Iris pigment epithelial cell (primary cell): ENCODE measurements at regions not wholly inside any gene's neighbourhood (a gene's known extent, or its start where the extent isn't known, plus 50 kb on each side); places are given as distances from the start of the nearest gene placed in this dataset.

Experiments used
- DNase-seq: peaks from one replicate; pipeline ENCODE4 v3.0.0-alpha.2; 2011; ENCODE audit warnings: low read depth

DNA sequence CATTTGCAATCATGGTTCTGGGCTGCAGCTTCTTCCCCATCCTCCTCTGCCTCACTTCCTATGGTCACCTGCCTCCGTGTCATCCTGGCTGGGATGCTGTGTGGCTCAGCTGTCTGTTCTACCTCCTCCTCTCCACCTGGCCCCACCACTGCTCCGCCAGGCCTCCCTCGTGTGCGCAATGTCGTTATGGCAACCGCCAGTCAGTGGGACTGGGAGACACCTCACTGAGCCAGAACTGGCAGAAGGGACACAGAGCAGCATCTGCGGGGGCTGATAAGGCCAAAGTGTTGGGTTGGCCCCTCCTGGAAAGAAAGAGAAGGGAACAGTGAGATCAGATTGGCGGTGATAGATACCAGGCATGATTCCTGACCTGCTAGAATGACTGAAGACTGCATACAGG lies 527.5 kb downstream of the INHBA start:
- no peak for DNase-seq

DNA sequence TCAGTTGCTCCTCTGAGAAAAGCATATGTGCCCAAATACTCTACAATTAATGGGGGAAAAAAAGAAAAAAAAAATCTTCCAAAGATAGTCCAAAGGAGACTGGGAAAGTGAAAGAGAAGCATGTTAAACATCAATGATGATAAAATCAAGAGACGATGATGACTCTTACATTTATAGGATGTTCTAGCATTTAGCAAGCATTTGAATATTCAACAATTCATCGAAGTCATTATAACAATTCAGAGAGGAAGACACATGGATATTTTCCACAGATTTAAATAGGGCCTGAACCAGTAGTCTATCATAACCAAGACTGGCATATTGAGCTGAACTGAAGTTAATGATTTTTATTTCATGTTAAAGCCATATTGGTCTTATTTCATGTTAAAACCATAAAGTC lies 528.4 kb downstream of the INHBA start:
- no peak for DNase-seq

DNA sequence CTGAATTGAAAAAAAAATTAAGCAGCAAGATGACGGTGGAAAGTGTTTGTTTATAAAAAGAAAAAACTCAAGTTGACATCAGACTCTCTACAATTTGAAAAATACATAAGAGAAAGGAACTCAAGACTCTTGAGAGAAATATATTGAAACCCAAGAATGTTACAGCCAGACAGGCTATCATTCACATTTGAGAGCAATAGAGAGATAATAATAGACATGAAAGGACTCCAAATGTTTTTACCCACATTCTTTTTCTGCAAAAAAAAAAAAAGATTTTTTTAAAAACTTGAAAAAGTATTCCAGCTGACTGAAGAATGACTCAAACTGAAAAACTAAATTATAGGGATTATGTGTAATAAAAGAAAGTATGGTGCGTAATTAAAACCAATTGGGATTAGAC lies 532.4 kb downstream of the INHBA start:
- no peak for DNase-seq

DNA sequence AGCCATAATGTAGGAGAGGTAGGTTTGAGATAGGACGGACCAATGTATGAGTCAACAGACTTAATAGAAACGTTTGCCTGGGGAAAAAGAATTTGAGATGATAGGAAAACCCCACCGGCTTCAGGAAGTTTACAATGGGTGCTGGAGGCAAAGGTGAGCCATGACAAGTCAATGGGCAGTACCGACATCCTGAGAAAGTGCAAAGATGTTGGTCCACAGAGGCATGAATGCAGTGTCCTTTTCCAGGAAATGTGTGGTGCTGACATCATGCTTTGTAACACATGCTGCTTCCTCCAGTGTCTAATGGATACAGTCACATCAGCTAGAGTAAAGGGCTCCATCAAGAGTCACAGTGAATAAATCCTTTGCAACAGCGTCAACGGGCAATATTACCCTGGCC lies 533.6 kb downstream of the INHBA start:
- DNase-seq, result no peak

DNA sequence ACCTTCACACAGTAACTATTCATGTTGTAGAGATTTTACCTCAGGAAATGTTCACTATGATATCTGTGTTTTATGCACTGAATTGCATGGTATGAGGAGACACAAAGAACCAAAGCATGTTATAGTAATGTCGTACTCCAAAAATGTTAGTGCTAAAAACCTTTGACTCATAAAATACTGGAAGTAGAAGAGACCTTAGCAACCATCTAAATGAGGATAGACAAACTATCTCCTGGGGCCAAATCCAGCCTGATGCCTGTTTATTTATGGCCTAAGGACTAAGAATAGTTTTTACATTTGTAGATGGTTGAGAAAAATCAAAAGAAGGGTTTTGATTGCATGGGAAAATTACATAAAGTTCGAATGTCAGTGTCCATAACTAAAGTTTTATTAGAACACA lies 535.1 kb downstream of the INHBA start:
- no peak for DNase-seq

DNA sequence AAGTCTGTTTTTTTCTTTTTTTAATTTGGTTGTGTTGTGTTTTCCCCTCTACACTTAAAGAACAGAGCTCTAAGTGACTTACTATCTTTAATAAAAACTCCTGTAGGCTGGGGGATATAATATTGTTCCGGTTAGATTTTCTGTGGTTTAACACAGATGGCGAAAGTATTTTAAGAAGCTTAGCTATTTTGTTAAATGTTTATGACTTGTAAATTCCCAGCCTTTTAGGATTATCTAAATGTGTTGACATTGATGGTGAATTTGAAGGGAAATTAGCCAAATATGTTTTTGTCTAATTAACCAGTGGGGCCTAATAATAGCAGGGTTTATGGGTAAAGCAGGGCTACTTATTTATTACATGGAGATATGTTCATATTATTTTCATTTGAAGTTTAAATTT lies 538.5 kb downstream of the INHBA start:
- peak; percentile 61 for DNase-seq

DNA sequence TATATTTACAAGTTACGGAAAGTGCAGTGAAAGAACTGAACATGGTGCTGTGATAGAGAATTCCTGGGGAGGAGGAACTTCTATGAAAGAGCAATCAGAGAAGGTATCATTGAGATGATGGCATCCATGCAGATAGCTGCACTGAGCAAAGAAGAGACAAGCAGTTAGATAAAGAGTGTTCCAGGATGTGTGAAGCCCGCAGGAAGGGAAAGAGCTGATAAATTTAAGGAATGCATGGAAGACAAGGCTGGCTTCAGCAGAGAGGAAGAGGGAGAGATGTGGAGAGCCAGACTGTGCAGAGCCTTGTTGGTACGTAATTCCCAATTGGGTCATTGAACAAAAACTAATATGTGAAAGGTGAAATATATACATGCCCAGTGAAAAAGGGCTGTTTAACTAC lies 538.9 kb downstream of the INHBA start:
- DNase-seq, result no peak

DNA sequence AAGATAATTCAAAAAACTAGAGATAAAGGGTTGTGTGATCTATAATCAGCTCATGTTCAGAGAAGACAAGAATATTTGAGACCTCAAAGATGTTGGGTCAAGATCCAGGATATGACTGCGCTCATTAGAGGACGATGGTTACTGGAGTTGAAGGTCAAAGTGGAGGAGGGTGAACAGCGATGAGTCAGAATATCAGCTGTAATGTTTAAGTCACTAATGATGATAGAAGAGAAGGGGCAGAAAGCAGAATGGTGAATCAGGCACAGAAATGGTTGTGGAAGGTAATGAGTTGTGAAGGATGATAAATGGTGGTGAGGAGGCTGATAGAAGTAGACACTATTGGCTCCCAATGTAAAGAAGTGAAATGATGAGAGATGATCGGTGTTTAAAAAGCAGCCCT lies 540.3 kb downstream of the INHBA start:
- DNase-seq, result peak; percentile 34

DNA sequence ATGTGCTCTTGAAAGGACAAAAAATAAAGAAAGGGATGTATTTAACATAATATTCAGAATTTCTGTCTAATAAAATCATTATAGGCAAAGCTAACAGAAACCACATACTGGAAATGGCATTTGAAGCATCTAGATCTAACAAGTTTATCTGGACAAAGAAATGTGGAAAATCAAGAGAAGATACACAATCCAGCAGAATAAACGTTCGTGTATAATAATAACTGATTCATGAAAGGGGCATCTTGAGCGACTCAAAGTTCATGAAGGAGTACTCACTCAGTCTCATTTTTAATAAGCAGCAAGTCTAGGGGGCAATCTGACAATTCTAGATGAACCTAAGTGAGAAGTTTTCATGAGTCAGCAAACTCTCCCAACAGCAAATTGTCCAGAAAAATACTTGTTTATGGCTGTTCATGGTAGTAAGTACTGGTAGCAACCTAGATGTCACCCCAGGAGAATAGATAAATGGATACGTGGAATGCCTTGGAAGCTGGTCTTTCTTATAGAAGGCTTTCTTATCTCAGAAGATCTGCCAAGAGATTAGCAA lies 541.8 kb downstream of the INHBA start:
- DNase-seq, result no peak

DNA sequence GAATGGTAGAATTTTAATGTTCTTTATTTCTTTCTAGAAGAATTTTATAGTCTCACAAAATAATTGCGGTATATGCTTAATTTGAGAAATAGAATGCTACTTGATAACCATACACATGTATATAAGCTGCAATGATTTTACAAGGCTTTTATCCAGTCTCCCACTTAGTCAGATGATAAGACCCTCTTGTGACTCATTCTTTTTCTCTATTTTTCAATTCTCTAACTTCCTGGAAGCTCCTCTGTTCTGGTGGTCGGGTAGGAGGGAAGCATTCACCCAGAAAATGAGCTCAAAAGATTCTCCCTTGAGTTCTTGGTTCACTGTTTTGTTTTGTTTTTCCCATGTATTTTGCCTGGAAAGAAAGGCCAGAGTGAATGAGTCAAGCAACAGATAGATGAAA lies 546.6 kb downstream of the INHBA start:
- DNase-seq, result peak; percentile 25

DNA sequence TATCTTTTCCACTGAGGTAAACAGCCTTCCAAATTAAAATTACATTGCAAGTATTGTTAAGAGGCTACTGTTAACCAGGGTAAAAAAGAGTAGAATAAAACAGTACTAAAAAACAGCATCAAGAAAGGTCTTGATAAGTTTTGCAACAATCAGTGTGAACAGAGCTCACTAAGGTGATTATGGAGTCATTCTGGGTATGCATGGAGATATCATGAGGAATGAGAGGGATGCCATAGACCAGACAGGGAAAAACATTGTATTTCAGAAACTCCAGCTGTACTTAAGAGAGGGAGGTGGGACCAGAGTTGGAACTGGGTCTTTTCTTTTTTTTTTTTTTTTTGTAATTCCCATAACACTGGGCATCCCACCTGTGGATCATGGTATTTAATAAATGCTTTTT lies 549.6 kb downstream of the INHBA start:
- no peak for DNase-seq

DNA sequence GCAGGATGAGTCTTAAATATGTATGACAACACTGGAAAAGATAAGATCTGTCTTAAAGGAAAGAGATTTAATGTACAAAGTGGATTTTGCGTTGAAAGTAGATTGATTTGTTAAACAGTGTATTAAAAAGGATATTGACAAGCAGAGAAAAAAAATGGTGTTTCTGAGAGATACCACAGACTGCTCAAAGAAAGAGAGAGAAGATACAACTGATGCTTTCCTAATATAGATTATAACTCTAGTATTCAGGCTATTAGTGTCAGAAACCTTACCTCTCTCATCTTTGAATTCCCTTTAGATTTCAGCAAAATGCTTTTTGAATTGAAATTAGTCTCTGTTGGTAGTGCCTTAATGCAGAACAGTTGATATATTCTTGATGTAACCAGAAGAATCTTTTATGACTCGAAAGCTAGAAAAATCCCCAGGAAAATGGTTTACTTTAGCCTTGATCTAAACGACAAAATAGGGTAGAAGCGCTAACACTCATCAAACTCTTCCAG lies 550.7 kb downstream of the INHBA start:
- DNase-seq, result no peak

DNA sequence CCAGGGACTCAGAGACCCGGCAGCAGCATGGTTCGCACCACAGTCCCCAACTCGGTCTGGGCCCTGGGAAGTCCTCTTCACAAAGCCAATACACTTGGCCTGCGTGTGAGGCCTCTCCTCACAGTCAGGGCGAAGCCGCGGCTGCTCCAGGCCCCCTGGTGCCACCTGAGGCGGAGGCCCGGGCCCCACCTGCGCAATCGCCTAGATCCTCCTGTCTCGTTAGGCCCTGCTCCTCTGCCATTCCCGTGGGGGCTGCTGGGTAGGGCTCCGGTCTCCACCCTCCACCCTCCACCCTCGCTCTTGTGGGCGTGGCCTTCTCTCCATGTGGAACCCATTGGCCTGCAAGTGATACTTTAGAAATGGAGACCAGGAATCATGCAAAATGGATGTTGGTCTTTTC lies 553.3 kb downstream of the INHBA start:
- no peak for DNase-seq

DNA sequence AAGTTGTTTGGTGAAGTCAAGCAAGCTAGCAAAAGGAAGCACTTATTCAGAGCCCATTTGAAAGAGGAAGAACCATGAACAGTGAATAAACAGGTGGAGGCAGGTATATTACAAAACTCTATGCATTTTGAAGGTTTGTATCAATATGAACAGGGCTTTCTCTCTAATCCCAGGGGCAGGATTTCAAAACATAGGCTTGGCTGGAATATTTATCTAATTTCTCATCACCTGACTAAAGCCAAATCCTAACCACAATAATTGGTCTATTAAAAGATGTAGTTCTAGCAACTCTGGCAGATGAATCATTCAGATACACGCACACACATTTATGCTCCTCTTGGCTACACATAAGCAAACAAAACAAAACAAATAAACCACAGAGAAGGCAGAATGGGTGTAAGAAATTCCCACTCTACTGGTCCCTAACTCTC lies 554.4 kb downstream of the INHBA start:
- peak; percentile 85 for DNase-seq

DNA sequence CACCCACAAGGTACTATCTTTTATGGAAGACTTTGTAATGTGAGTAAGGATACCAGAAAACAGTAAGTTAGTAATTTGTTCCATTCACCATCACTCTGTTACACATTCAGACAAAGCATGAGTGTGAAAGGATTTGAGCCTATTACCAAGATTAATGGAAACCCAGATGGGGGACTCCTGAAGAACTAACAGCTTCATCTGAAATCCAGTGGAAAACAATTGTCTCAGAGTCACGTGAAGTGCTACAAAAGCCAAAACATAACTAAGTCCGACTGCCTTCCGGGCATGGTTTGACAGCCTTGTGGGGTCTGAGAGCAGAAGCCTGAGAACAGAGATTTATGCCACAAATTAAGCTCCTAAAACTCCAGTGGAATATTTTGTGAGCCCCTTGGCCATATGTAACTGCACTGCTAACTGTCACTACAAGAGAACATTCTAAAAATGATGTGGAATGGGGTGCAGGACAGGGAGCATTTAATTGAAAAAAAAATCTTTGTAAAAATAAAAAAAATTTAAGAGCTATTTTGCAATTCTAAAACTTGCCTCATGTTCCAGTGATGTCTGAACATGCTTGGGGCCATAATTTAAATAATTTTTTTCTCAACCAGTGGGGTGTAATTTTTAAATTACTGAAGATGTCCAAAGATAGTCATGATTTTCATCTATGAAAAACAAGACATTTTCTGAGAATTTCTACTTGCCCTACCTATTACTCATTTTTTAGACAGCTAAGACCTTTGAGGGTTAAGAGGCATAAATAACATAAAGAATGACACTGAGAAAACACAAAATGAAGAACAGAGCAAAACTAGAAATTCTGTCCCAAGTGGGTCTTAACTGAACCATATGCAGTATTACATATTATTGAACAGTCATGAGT lies 555.0 kb downstream of the INHBA start:
- no peak for DNase-seq

DNA sequence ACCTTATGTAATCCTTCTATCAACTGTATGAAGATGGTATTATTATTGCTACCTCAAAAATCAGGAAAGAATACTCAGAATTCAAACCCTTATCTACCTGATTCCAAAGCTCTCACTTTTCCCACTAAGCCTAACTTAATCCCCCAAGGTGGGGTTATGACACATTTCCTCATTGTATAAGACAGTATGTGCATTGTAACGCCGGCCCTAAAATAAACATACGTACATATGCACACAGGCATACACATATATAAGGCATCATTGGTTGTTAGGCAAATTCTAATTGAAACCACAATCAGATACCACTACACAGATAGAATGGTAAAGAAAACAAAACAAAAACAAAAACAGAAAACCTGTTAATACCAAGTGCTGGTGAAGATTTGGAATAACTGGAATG lies 556.5 kb downstream of the INHBA start:
- DNase-seq, result no peak

DNA sequence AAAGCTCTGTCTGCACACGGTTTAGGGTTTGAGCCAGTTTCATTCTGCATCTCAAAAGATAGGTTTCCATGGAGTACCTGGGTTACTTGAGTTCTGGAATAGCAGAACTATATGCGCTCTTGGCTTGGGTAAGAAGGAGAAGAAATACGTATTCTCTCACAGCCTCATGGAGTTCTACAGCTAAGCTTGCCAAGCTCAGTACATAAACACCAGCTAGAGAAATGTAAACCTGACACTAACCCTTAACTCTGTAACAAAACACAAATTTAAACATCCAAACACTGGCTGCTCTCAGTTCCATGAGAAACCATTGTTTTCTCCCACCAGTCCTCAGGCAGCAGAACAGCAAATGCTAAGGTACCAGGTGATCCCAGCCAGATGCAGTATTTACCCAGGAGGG lies 557.2 kb downstream of the INHBA start:
- DNase-seq, result no peak

DNA sequence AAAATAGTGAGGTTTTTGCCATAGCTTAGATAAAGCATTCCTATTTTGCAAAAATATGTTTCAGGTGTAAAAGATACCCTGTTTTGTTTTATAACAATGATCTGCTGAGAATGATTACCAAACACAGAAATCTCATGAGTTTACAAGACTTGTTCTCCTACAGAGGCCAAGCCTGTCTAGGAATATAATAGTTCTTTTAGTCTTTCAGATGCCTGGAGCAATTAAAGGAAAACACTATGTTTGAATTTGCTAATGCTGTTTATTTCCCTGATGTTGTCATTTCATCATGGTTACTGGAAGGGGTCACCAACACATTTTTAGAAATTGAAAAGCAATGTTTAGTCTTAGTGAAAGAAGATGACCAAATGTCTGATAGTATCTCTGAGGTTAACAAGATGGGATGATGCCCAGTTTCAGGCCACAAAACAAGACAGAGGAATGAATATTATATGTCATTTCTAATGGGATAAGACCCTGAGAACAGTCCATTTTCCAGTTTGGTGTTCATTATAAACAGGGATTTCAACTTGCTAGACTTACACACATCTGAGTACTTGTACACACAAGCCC lies 559.9 kb downstream of the INHBA start:
- DNase-seq, result no peak

DNA sequence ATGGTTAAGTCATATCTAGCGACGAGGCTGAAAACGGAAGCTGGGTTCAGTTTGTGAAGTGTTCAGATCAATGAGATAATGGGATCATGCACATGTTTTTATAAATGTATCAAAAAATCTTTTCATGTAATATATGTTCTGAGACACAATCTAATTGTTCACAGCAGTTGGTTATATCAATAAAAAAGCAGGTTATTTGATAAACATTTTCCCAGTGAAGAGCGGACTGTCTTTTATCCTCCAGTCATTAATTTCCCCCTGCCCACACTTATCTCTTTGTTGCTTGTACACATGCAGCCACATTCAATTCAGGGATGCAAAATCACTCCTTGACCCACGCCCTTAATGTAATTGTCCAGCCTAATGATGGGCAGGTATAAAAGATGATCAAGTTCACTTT lies 563.1 kb downstream of the INHBA start:
- no peak for DNase-seq

DNA sequence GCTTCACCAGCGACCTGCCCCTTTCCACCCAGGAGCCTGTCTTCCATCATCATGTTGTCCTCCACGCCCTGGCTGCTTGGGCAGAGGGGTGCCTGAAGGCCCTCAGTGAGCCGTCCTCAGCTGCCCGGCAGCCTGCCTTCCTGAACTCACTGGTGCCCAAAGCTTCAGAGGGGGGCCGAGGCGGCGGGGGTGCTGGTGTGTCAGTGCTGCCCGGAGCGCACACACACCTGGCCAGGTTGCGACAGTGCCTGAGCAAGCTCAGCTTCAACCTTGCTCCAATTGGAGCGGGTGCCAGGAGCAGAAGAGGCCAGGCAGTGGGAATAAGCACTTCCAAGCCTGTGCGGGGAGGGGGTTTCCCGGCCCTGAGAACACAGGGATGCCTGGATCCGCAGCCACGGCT lies 566.3 kb downstream of the INHBA start:
- DNase-seq, result no peak

DNA sequence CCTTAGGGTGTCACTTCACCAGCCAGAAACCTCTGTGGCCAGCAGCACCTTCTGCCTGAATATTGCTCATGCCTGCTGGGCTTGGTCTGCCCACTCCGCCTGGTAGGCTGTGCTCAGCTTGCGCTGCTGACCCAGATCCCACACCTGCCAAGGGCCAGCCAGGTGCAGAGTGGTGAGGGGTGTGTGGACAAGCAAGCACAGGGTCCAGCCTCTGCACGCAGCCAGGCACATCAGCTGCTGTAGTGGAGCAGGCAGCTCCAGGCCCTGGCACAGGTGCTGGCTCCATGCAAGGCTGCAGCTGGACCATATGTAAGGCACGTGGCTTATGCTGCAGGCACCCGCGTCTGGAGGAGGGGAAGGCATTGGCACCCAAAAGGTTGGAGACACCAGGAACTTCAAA lies 567.4 kb downstream of the INHBA start:
- no peak for DNase-seq

DNA sequence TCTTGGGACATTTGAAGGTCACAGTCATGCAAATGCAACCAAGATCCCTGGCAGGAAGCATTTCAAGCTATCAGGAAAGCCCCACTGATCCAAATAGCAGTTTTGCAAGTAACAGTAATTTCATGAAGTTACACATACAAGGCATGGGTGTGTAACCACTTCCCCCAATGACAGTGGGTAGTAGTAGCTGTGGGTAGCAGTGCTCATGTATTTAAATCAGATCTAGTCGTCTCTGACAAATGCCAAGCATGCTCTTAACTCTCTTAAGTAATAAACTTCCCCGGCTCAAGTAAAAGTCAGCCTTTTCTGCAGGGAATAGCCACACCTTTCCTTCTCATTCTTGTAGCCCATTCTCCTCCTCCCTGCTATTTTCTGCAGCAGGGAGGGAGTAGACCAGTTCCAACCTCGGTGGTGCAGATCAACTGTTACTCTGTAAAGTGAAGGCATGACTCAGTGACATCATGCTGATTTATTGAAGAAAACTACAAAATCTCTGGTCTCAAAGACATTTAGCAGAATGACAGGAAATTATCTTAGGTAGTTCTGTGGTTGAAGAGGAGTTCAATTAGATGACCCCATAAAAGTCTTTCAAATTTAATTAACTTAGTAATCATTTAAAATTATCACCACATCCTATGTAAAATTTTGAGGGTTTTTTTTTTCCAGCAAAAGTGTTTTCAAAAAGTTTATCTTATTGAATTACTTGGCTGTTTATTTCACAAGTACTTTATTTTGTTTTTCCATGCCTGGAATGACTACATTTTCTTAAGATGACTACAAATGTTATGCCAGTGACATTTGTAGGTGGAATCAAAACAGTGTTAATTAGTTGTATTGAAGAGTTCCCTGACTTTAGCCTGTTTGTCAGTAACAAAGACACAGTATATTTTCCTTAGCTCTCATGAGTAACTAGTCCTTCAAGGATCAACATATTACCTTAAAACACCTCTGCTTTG lies 568.3 kb downstream of the INHBA start:
- DNase-seq, result peak; percentile 24
